HEK293 (cell line): ENCODE measurements at regions not wholly inside any gene's neighbourhood (a gene's known extent, or its start where the extent isn't known, plus 50 kb on each side); places are given as distances from the start of the nearest gene placed in this dataset.
A peak's percentile ranks its signal among the peaks of the same experiment; 100 is the strongest.

Experiments used
- CTCF ChIA-PET: fragments of 350-600 bp; formaldehyde crosslinking; extraction: SDS; loops from one replicate; lab custom pipeline; 2021; ENCODE audit warnings: antibody characterized with exemption; lab: Yijun Ruan, JAX
- POLR2A ChIA-PET: fragments of 300-600 bp; formaldehyde crosslinking; extraction: SDS; loops from one replicate; lab custom pipeline; 2020; ENCODE audit warnings: antibody characterized with exemption, inconsistent platforms; lab: Yijun Ruan, JAX
- H3K27ac ChIP-seq: fragments of 200-500 bp; sonication (Bioruptor generic); 2 replicates; pipeline ENCODE4 v1.5.1; 2014; ENCODE audit warnings: low read depth, low read length, control low read depth, inconsistent platforms; ENCODE audit errors: extremely low read depth
- H3K36me3 ChIP-seq, 2 experiments: fragments of 200-500 bp in 1 of 2; sonication (Bioruptor generic) in 1 of 2; 1 replicate in 1 of 2; 2 replicates in 1 of 2; pipeline ENCODE4 v1.5.1; 2014 to 2017; ENCODE audit warnings: inconsistent platforms in 2 of 2, low read length in 2 of 2; ENCODE audit not compliant: control insufficient read depth in 2 of 2, insufficient read depth in 1 of 2
- H3K4me1 ChIP-seq: fragments of 200-500 bp; sonication (Bioruptor generic); 2 replicates; pipeline ENCODE4 v1.5.1; 2014; ENCODE audit warnings: mild to moderate bottlenecking, low read length, inconsistent platforms; ENCODE audit not compliant: control insufficient read depth, insufficient read depth
- H3K4me3 ChIP-seq: 2 replicates; pipeline ENCODE4 v1.5.1; 2011; ENCODE audit warnings: low read depth, mild to moderate bottlenecking, control low read depth, low read length, moderate library complexity
- H3K9me3 ChIP-seq: fragments of 200-500 bp; sonication (Bioruptor generic); 2 replicates; pipeline ENCODE4 v1.5.1; 2014; ENCODE audit warnings: low read depth, low read length, inconsistent platforms; ENCODE audit not compliant: control insufficient read depth, insufficient read depth
- ELK4 ChIP-seq: IDR thresholded peaks from 2 replicates; pipeline ENCODE4 v1.6.1; 2011; ENCODE audit warnings: mild to moderate bottlenecking, low read depth, low read length, borderline replicate concordance
- SALL2 ChIP-seq: fragments of 450-650 bp; formaldehyde crosslinking; IDR thresholded peaks from 2 replicates; pipeline ENCODE4 v1.5.0; 2017; ENCODE audit warnings: missing biosample characterization, mild to moderate bottlenecking, missing genetic modification characterization, borderline replicate concordance
- ZFP37 ChIP-seq: fragments of 450-650 bp; formaldehyde crosslinking; IDR thresholded peaks from 2 replicates; pipeline ENCODE4 v1.5.1; 2016; ENCODE audit warnings: missing biosample characterization, missing genetic modification characterization
- ZFP69B ChIP-seq: fragments of 450-650 bp; formaldehyde crosslinking; IDR thresholded peaks from 2 replicates; pipeline ENCODE4 v1.5.1; 2016; ENCODE audit warnings: missing biosample characterization, missing genetic modification characterization
- ZNF169 ChIP-seq: fragments of 450-650 bp; formaldehyde crosslinking; IDR thresholded peaks from 2 replicates; pipeline ENCODE4 v1.5.1; 2016; ENCODE audit warnings: missing biosample characterization, missing genetic modification characterization
- ZNF19 ChIP-seq: fragments of 450-650 bp; formaldehyde crosslinking; IDR thresholded peaks from 2 replicates; pipeline ENCODE4; 2016; ENCODE audit warnings: missing biosample characterization, missing genetic modification characterization, low read depth
- ZNF366 ChIP-seq: fragments of 450-650 bp; formaldehyde crosslinking; conservative IDR thresholded peaks from 2 replicates; pipeline ENCODE4 v1.5.1; 2016; ENCODE audit warnings: missing biosample characterization, missing genetic modification characterization
- ZNF488 ChIP-seq: fragments of 450-650 bp; formaldehyde crosslinking; IDR thresholded peaks from 2 replicates; pipeline ENCODE4 v1.5.1; 2016; ENCODE audit warnings: missing biosample characterization, missing genetic modification characterization
- ZNF529 ChIP-seq: fragments of 450-650 bp; formaldehyde crosslinking; IDR thresholded peaks from 2 replicates; pipeline ENCODE4 v1.5.1; 2017; ENCODE audit warnings: missing genetic modification characterization, missing biosample characterization; ENCODE audit not compliant: insufficient replicate concordance
- ZNF555 ChIP-seq: fragments of 450-650 bp; formaldehyde crosslinking; conservative IDR thresholded peaks from 2 replicates; pipeline ENCODE4 v1.5.1; 2017; ENCODE audit warnings: missing biosample characterization, mild to moderate bottlenecking, missing genetic modification characterization, inconsistent platforms
- ZNF664 ChIP-seq: fragments of 450-650 bp; formaldehyde crosslinking; IDR thresholded peaks from 2 replicates; pipeline ENCODE4 v1.5.1; 2016; ENCODE audit warnings: missing biosample characterization, missing genetic modification characterization
- ZNF692 ChIP-seq: fragments of 450-650 bp; formaldehyde crosslinking; IDR thresholded peaks from 2 replicates; pipeline ENCODE4 v1.5.1; 2016; ENCODE audit warnings: missing biosample characterization, missing genetic modification characterization
- ZNF707 ChIP-seq: fragments of 450-650 bp; formaldehyde crosslinking; IDR thresholded peaks from 2 replicates; pipeline ENCODE4 v1.5.1; 2016; ENCODE audit warnings: missing biosample characterization, missing genetic modification characterization
- TF ChIP-seq, protein P1 (sequence below): fragments of 450-650 bp; formaldehyde crosslinking; conservative IDR thresholded peaks from 2 replicates; pipeline ENCODE4 v1.5.1; 2016; ENCODE audit warnings: low read depth, missing biosample characterization, missing genetic modification characterization
- TF ChIP-seq, protein P2 (sequence below): fragments of 450-650 bp; formaldehyde crosslinking; IDR thresholded peaks from 2 replicates; pipeline ENCODE4 v1.5.1; 2016; ENCODE audit warnings: missing biosample characterization, missing genetic modification characterization
- TF ChIP-seq, protein P3 (sequence below): fragments of 450-650 bp; formaldehyde crosslinking; IDR thresholded peaks from 2 replicates; pipeline ENCODE4 v1.5.1; 2016; ENCODE audit warnings: missing biosample characterization, missing genetic modification characterization
- TF ChIP-seq, protein P4 (sequence below): fragments of 450-650 bp; formaldehyde crosslinking; IDR thresholded peaks from 2 replicates; pipeline ENCODE4 v1.5.1; 2016; ENCODE audit warnings: missing biosample characterization, missing genetic modification characterization, low read depth

DNA sequence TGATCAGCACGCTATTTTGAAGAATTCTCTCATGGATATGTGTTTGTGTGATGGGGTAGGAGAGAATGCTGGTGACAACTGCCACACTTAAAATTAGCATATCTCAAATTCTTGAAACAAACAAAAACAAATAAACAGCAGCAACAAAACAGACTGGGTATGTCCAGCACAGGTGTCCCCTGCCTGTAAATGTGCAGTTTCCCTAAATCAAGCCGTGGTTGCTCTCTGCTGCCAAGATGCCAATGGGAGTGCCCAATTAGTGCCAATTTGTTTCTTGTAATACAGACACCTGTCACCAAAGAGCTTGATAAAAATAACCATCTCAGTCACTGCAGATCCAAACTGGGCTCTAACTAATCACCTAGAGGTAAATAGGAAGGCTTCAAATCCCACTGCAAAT, 144.2 kb upstream of the SMARCA2 start:
- no peak overlapping the region for H3K4me3 ChIP-seq
- POLR2A ChIA-PET = no interaction called here
- no peaks in the 10 kb centered on the region for H3K36me3 ChIP-seq
- CTCF ChIA-PET = interaction anchor here (0.6 to 1.6 kb wide), 5 partner anchors 14 to 536 kb away, joined by 3 to 7 read pairs (median 3); no protein-coding TSS in a partner anchor
- H3K9me3 ChIP-seq = no peaks in the 10 kb centered on the region
- no peak overlapping the region for H3K27ac ChIP-seq
- TF ChIP-seq, protein P1, sequence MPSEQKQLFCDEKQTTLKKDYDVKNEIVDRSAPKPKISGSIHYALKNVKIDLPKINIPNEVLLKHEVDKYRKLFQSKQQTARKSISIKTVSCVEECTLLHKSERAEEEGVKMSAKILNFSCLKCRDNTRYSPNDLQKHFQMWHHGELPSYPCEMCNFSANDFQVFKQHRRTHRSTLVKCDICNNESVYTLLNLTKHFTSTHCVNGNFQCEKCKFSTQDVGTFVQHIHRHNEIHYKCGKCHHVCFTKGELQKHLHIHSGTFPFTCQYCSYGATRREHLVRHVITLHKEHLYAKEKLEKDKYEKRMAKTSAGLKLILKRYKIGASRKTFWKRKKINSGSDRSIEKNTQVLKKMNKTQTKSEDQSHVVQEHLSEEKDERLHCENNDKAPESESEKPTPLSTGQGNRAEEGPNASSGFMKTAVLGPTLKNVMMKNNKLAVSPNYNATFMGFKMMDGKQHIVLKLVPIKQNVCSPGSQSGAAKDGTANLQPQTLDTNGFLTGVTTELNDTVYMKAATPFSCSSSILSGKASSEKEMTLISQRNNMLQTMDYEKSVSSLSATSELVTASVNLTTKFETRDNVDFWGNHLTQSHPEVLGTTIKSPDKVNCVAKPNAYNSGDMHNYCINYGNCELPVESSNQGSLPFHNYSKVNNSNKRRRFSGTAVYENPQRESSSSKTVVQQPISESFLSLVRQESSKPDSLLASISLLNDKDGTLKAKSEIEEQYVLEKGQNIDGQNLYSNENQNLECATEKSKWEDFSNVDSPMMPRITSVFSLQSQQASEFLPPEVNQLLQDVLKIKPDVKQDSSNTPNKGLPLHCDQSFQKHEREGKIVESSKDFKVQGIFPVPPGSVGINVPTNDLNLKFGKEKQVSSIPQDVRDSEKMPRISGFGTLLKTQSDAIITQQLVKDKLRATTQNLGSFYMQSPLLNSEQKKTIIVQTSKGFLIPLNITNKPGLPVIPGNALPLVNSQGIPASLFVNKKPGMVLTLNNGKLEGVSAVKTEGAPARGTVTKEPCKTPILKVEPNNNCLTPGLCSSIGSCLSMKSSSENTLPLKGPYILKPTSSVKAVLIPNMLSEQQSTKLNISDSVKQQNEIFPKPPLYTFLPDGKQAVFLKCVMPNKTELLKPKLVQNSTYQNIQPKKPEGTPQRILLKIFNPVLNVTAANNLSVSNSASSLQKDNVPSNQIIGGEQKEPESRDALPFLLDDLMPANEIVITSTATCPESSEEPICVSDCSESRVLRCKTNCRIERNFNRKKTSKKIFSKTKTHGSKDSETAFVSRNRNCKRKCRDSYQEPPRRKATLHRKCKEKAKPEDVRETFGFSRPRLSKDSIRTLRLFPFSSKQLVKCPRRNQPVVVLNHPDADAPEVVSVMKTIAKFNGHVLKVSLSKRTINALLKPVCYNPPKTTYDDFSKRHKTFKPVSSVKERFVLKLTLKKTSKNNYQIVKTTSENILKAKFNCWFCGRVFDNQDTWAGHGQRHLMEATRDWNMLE (tag by site-specific recombination) = no peak
- TF ChIP-seq ELK4 = no peak
- TF ChIP-seq ZNF529 = no peak
- TF ChIP-seq, protein P2, sequence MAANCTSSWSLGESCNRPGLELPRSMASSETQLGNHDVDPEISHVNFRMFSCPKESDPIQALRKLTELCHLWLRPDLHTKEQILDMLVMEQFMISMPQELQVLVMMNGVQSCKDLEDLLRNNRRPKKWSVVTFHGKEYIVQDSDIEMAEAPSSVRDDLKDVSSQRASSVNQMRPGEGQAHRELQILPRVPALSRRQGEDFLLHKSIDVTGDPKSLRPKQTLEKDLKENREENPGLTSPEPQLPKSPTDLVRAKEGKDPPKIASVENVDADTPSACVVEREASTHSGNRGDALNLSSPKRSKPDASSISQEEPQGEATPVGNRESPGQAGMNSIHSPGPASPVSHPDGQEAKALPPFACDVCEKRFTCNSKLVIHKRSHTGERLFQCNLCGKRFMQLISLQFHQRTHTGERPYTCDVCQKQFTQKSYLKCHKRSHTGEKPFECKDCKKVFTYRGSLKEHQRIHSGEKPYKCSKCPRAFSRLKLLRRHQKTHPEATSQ (tag by site-specific recombination) = no peak
- TF ChIP-seq ZNF19 = no peak
- TF ChIP-seq ZNF366 = no peak
- TF ChIP-seq, protein P3, sequence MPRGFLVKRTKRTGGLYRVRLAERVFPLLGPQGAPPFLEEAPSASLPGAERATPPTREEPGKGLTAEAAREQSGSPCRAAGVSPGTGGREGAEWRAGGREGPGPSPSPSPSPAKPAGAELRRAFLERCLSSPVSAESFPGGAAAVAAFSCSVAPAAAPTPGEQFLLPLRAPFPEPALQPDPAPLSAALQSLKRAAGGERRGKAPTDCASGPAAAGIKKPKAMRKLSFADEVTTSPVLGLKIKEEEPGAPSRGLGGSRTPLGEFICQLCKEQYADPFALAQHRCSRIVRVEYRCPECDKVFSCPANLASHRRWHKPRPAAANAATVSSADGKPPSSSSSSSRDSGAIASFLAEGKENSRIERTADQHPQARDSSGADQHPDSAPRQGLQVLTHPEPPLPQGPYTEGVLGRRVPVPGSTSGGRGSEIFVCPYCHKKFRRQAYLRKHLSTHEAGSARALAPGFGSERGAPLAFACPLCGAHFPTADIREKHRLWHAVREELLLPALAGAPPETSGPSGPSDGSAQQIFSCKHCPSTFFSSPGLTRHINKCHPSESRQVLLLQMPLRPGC (tag by site-specific recombination) = no peak
- TF ChIP-seq, protein P4, sequence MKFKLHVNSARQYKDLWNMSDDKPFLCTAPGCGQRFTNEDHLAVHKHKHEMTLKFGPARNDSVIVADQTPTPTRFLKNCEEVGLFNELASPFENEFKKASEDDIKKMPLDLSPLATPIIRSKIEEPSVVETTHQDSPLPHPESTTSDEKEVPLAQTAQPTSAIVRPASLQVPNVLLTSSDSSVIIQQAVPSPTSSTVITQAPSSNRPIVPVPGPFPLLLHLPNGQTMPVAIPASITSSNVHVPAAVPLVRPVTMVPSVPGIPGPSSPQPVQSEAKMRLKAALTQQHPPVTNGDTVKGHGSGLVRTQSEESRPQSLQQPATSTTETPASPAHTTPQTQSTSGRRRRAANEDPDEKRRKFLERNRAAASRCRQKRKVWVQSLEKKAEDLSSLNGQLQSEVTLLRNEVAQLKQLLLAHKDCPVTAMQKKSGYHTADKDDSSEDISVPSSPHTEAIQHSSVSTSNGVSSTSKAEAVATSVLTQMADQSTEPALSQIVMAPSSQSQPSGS (tag by site-specific recombination) = no peak
- no peak for TF ChIP-seq ZFP37 (tag by site-specific recombination)
- no peak for TF ChIP-seq ZNF707 (tag by site-specific recombination)
- no peak for TF ChIP-seq ZNF169 (tag by site-specific recombination)
- H3K4me1 ChIP-seq = no peaks in the 10 kb centered on the region

DNA sequence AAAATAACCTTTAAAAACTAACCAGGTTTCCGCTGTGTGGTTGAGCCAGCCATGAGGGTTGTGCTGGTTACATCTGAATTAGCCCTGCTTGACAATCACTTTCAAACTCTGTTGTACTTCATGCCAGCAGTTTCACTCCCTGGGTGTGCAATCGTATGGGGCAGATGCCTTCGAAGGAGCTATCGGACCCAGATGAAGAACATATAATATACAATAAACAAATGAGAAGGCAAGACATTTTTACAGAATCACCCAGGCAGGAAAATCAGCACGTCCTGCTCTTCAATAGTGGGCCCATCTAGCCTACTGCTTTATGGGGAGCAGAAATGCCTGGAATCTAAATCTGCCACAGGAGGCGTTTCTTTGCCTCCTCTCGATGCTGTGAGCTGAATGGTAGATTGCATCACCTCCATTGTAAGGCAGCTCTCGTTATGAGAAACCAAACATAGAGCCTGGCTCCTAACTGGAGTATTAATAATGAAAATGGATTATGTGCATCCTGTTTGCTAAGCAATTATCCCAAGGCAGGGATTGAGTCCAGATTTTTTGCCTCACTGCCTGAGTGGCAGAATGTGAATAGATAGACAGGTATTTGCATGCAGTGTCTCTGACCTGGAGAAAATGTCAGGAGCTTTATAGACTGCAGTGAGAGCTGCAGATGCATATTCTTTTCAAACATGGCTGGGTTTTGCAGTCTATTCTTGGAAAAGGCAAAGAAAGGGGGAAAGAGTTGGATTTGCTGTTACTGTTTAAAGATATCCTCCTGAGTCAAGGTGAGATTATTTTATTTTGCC, 143.3 kb upstream of the SMARCA2 start:
- Histone ChIP-seq H3K27ac (no peak overlapping the region), H3K4me1 (no peaks in the 10 kb centered on the region), H3K36me3 (no peaks in the 10 kb centered on the region), H3K9me3 (no peaks in the 10 kb centered on the region), H3K4me3 (no peak overlapping the region)
- TF ChIP-seq SALL2 (no peak), ZNF488 (tag by site-specific recombination) (no peak), ZNF555 (tag by site-specific recombination) (no peak), ZFP69B (tag by site-specific recombination) (peak; percentile 50), ZNF664 (tag by site-specific recombination) (no peak), ZNF692 (tag by site-specific recombination) (peak; percentile 87)
- ChIA-PET CTCF (interaction anchor here (0.6 to 1.6 kb wide), 7 partner anchors 12 to 535 kb away, joined by 3 to 7 read pairs (median 3); no protein-coding TSS in a partner anchor), POLR2A (no interaction called here)
